H1 (cell line): ENCODE measurements at regions not wholly inside any gene's neighbourhood (a gene's known extent, or its start where the extent isn't known, plus 50 kb on each side); places are given as distances from the start of the nearest gene placed in this dataset.
A peak's percentile ranks its signal among the peaks of the same experiment; 100 is the strongest.

Experiments used
- CTCF ChIA-PET: fragments of 300-600 bp; sonication (Branson Sonifier 250); formaldehyde crosslinking; loops from one replicate; lab custom pipeline; 2021; ENCODE audit not compliant: partially characterized antibody; lab: Charles Lee
- POLR2A ChIA-PET: fragments of 300-600 bp; sonication (Branson Sonifier 250); formaldehyde crosslinking; loops from one replicate; lab custom pipeline; 2021; ENCODE audit warnings: inconsistent platforms; ENCODE audit not compliant: partially characterized antibody; lab: Charles Lee
- DNase-seq, 2 experiments: peaks; one replicate each; pipeline versions ENCODE4 v3.0.0 to v3.0.0-alpha.2; 2010 to 2022; ENCODE audit warnings: low spot score in 2 of 2, low read depth in 1 of 2, mixed read lengths in 1 of 2
- FAIRE-seq: peaks from 2 replicates; lab custom pipeline; 2011; peaks lifted over from hg19 to GRCh38; lab: Jason Lieb, UNC
- H2AFZ ChIP-seq: 2 replicates; pipeline ENCODE4 v1.8.1; 2012; ENCODE audit warnings: low read length, inconsistent platforms
- H2AK5ac ChIP-seq: 2 replicates; pipeline ENCODE4 v1.6.1; 2013; ENCODE audit warnings: low read depth, low read length
- H2BK120ac ChIP-seq: replicated peaks from 2 replicates; pipeline ENCODE3; 2013; ENCODE audit warnings: low read depth, low read length, inconsistent platforms
- H2BK12ac ChIP-seq: 2 replicates; pipeline ENCODE4 v1.6.1; 2013; ENCODE audit warnings: low read depth, low read length
- H2BK15ac ChIP-seq: 2 replicates; pipeline ENCODE4 v1.6.1; 2013; ENCODE audit warnings: low read length
- H2BK20ac ChIP-seq: 2 replicates; pipeline ENCODE4 v1.6.1; 2013; ENCODE audit warnings: low read length
- H2BK5ac ChIP-seq: 2 replicates; pipeline ENCODE4 v1.6.1; 2013; ENCODE audit warnings: low read depth, low read length
- H3K14ac ChIP-seq: 2 replicates; pipeline ENCODE4 v1.6.1; 2013; ENCODE audit warnings: inconsistent platforms; ENCODE audit not compliant: insufficient read length
- H3K18ac ChIP-seq: 2 replicates; pipeline ENCODE4 v1.6.1; 2013; ENCODE audit warnings: low read length; ENCODE audit errors: extremely low read depth
- H3K23ac ChIP-seq: 2 replicates; pipeline ENCODE4 v1.6.1; 2013; ENCODE audit warnings: inconsistent platforms; ENCODE audit not compliant: insufficient read length
- H3K23me2 ChIP-seq: 2 replicates; pipeline ENCODE4 v1.6.1; 2013; ENCODE audit warnings: low read depth, low read length
- H3K27ac ChIP-seq: 2 replicates; pipeline ENCODE4 v1.6.1; 2011; ENCODE audit warnings: low read depth, low read length, inconsistent platforms
- H3K27me3 ChIP-seq, 4 experiments: replicated peaks in 1 of 4; 1 replicate in 1 of 4; 2 replicates in 3 of 4; pipeline versions ENCODE4 v1.6.1 to v1.8.1; 2011 to 2013; ENCODE audit warnings: low read length in 3 of 4, mild to moderate bottlenecking in 3 of 4, inconsistent platforms in 2 of 4, mixed read lengths in 2 of 4, moderate library complexity in 1 of 4; ENCODE audit not compliant: control insufficient read depth in 3 of 4, insufficient read depth in 3 of 4; ENCODE audit errors: extremely low read depth in 1 of 4
- H3K36me3 ChIP-seq, 4 experiments: 2 replicates each; pipeline versions ENCODE4 v1.6.1 to v1.8.1; 2011 to 2013; ENCODE audit warnings: mild to moderate bottlenecking in 4 of 4, low read length in 3 of 4, moderate library complexity in 2 of 4, control low read depth in 1 of 4, inconsistent platforms in 1 of 4; ENCODE audit not compliant: insufficient read depth in 4 of 4, control insufficient read depth in 2 of 4
- H3K4ac ChIP-seq: replicated peaks from 2 replicates; pipeline ENCODE3; 2013; ENCODE audit warnings: low read length, low read depth, mixed read lengths, inconsistent platforms; ENCODE audit not compliant: insufficient read length
- H3K4me1 ChIP-seq, 4 experiments: replicated peaks in 1 of 4; 1 replicate in 1 of 4; 2 replicates in 3 of 4; pipeline versions ENCODE4 v1.6.1 to v1.8.1; 2011 to 2013; ENCODE audit warnings: low read length in 3 of 4, inconsistent platforms in 2 of 4, mixed read lengths in 1 of 4; ENCODE audit not compliant: insufficient read depth in 4 of 4, control insufficient read depth in 3 of 4
- H3K4me2 ChIP-seq, 2 experiments: 2 replicates each; pipeline versions ENCODE4 v1.6.1 to v1.8.1; 2011 to 2013; ENCODE audit warnings: low read depth in 2 of 2, low read length in 2 of 2, control low read depth in 1 of 2, inconsistent platforms in 1 of 2, mild to moderate bottlenecking in 1 of 2; ENCODE audit not compliant: insufficient read depth in 1 of 2
- H3K4me3 ChIP-seq, 4 experiments: fragments of 200-600, 300-600 bp in 1 of 4; sonication (generic), shearing (Covaris generic), sonication (Bioruptor Twin) in 1 of 4; 2 replicates each; pipeline versions ENCODE4 v1.5.1 to v1.8.1; 2011 to 2016; ENCODE audit warnings: low read length in 4 of 4, low read depth in 3 of 4, control low read depth in 2 of 4, inconsistent platforms in 2 of 4, mild to moderate bottlenecking in 2 of 4, mixed read lengths in 1 of 4, moderate library complexity in 1 of 4; ENCODE audit not compliant: insufficient read depth in 2 of 4; ENCODE audit errors: extremely low read depth in 1 of 4
- H3K56ac ChIP-seq: replicated peaks from 2 replicates; pipeline ENCODE3; 2013; ENCODE audit warnings: low read depth, mild to moderate bottlenecking, mixed read lengths, low read length, inconsistent platforms; ENCODE audit not compliant: insufficient read length
- H3K79me1 ChIP-seq: 2 replicates; pipeline ENCODE4 v1.6.1; 2013; ENCODE audit warnings: low read depth, low read length, control low read depth
- H3K79me2 ChIP-seq, 2 experiments: 2 replicates each; pipeline versions ENCODE4 v1.6.1 to v1.8.1; 2012 to 2013; ENCODE audit warnings: low read length in 2 of 2, mild to moderate bottlenecking in 2 of 2, inconsistent platforms in 1 of 2; ENCODE audit not compliant: insufficient read depth in 2 of 2, control insufficient read depth in 1 of 2
- H3K9ac ChIP-seq, 4 experiments: replicated peaks in 1 of 4; 1 replicate in 1 of 4; 2 replicates in 3 of 4; pipeline versions ENCODE4 v1.6.1 to v1.8.1; 2011 to 2013; ENCODE audit warnings: low read depth in 3 of 4, low read length in 3 of 4, control low read depth in 2 of 4, mild to moderate bottlenecking in 2 of 4, moderate library complexity in 2 of 4, inconsistent platforms in 1 of 4; ENCODE audit errors: extremely low read depth in 1 of 4
- H3K9me3 ChIP-seq, 2 experiments: 2 replicates each; pipeline versions ENCODE4 v1.6.1 to v1.8.1; 2012 to 2013; ENCODE audit warnings: mild to moderate bottlenecking in 2 of 2, moderate library complexity in 2 of 2, control low read depth in 1 of 2, inconsistent platforms in 1 of 2, low read depth in 1 of 2, low read length in 1 of 2, mixed read lengths in 1 of 2; ENCODE audit not compliant: insufficient read depth in 2 of 2
- H4K20me1 ChIP-seq, 2 experiments: replicated peaks in 1 of 2; 2 replicates each; pipeline versions ENCODE3 to v1.8.1; 2011 to 2013; ENCODE audit warnings: inconsistent platforms in 2 of 2, low read length in 2 of 2, mild to moderate bottlenecking in 1 of 2; ENCODE audit not compliant: insufficient read depth in 2 of 2, control insufficient read depth in 1 of 2
- H4K5ac ChIP-seq: 2 replicates; pipeline ENCODE4 v1.6.1; 2013; ENCODE audit warnings: low read length, low read depth, mixed read lengths, inconsistent platforms; ENCODE audit not compliant: insufficient read length
- H4K8ac ChIP-seq: 2 replicates; pipeline ENCODE4 v1.8.0; 2013; ENCODE audit warnings: mild to moderate bottlenecking, moderate library complexity, low read length, inconsistent platforms; ENCODE audit not compliant: insufficient read depth; ENCODE audit errors: extremely low read depth
- H4K91ac ChIP-seq: replicated peaks from 2 replicates; pipeline ENCODE3; 2013; ENCODE audit warnings: low read length, mixed read lengths, inconsistent platforms; ENCODE audit not compliant: insufficient read length
- GTF2F1 ChIP-seq: IDR thresholded peaks from 2 replicates; pipeline ENCODE4 v1.6.1; 2012; ENCODE audit warnings: low read depth, low read length, improper control_type of control experiment, borderline replicate concordance
- HDAC2 ChIP-seq, 2 experiments: fragments of 300-600 bp in 1 of 2; sonication (generic) in 1 of 2; IDR thresholded peaks; 2 replicates each; pipeline ENCODE4 v1.6.1; 2011 to 2012; ENCODE audit warnings: low read depth in 2 of 2, low read length in 2 of 2, mild to moderate bottlenecking in 2 of 2, moderate library complexity in 2 of 2, borderline replicate concordance in 1 of 2, inconsistent platforms in 1 of 2
- KDM1A ChIP-seq: fragments of 200-600, 300-600 bp; sonication (generic); IDR thresholded peaks from 2 replicates; pipeline ENCODE4 v1.7.1; 2016; ENCODE audit warnings: mild to moderate bottlenecking, low read length, borderline replicate concordance
- RAD21 ChIP-seq, 2 experiments: IDR thresholded peaks in 1 of 2; conservative IDR thresholded peaks in 1 of 2; 2 replicates each; pipeline ENCODE4 v1.6.1; 2011; ENCODE audit warnings: low read depth in 2 of 2, low read length in 2 of 2, improper control_type of control experiment in 1 of 2, inconsistent platforms in 1 of 2, mild to moderate bottlenecking in 1 of 2, moderate library complexity in 1 of 2
- RFX5 ChIP-seq: IDR thresholded peaks from 2 replicates; pipeline ENCODE4 v1.6.1; 2011; ENCODE audit warnings: low read depth, low read length, improper control_type of control experiment, borderline replicate concordance
- SIX5 ChIP-seq: IDR thresholded peaks from 2 replicates; pipeline ENCODE4 v1.6.1; 2011; ENCODE audit warnings: mild to moderate bottlenecking, low read depth, low read length
- SRF ChIP-seq: IDR thresholded peaks from 2 replicates; pipeline ENCODE4 v1.6.1; 2011; ENCODE audit warnings: mild to moderate bottlenecking, low read depth, low read length, moderate library complexity
- SUZ12 ChIP-seq: fragments of 200-600 bp; sonication (generic); IDR thresholded peaks from 2 replicates; pipeline ENCODE4 v1.6.1; 2012; ENCODE audit warnings: mild to moderate bottlenecking, inconsistent platforms, low read length, moderate library complexity, mixed read lengths
- TAF1 ChIP-seq: IDR thresholded peaks from 2 replicates; pipeline ENCODE4 v1.6.1; 2011; ENCODE audit warnings: mild to moderate bottlenecking, low read depth, low read length
- TBP ChIP-seq: IDR thresholded peaks from 2 replicates; pipeline ENCODE4 v1.6.1; 2011; ENCODE audit warnings: low read depth, low read length, improper control_type of control experiment
- TEAD4 ChIP-seq: IDR thresholded peaks from 2 replicates; pipeline ENCODE4 v1.6.1; 2012; ENCODE audit warnings: low read depth, low read length, inconsistent platforms, mixed read lengths
- YY1 ChIP-seq: IDR thresholded peaks from 2 replicates; pipeline ENCODE4 v1.6.1; 2011; ENCODE audit warnings: low read depth, mild to moderate bottlenecking, low read length
- WGBS, 2 experiments: shearing (Covaris generic) in 1 of 2; methylation state at CpG; one replicate each; pipeline versions ENCODE4 v1.1.6 to v1.1.7; 2013 to 2015; ENCODE audit warnings: low lambda C conversion rate in 2 of 2, mixed read lengths in 2 of 2, inconsistent platforms in 1 of 2, low coverage in 1 of 2, missing lambda C conversion rate in 1 of 2; ENCODE audit not compliant: insufficient replicate concordance in 2 of 2, insufficient coverage in 1 of 2, insufficient read length in 1 of 2; ENCODE audit errors: extremely low coverage in 1 of 2, missing lambda C conversion rate in 1 of 2; 5-methylcytosine and 5-hydroxymethylcytosine counted together

GRCh38 chr2:12381543-12382325 is 335.0 kb upstream of the TRIB2 start:
- CTCF ChIA-PET = interaction anchor here (0.8 to 1.4 kb wide), 2 partner anchors 10 to 16 kb away, joined by 3 read pairs; no protein-coding TSS in a partner anchor
- no peaks in the 10 kb centered on the region for H3K36me3 ChIP-seq
- H3K79me1 ChIP-seq = no peaks in the 10 kb centered on the region
- no peaks in the 10 kb centered on the region for H3K27me3 ChIP-seq
- DNase-seq = peak in 1 of 2 experiments; percentile 41
- H3K18ac ChIP-seq = no peak overlapping the region; the same call in 1 of the 2 replicates
- H2BK120ac ChIP-seq = no peak overlapping the region
- POLR2A ChIA-PET = no interaction called here
- no peak overlapping the region for H3K4me3 ChIP-seq
- H4K8ac ChIP-seq = no peak overlapping the region
- no peak overlapping the region for H4K5ac ChIP-seq
- no peak overlapping the region for H3K4ac ChIP-seq
- no peak overlapping the region for H2AK5ac ChIP-seq
- no peak overlapping the region for H3K27ac ChIP-seq
- no peak overlapping the region for H2BK12ac ChIP-seq
- H2BK15ac ChIP-seq = no peak overlapping the region
- no peak overlapping the region for H3K9ac ChIP-seq
- peak; percentile 32 for FAIRE-seq
- H3K56ac ChIP-seq = no peak overlapping the region
- no peaks in the 10 kb centered on the region for H3K23me2 ChIP-seq
- no peak overlapping the region for H3K14ac ChIP-seq
- no peak overlapping the region for H4K91ac ChIP-seq
- no peaks in the 10 kb centered on the region for H3K4me1 ChIP-seq
- no peak overlapping the region for H2BK20ac ChIP-seq
- WGBS, 2 experiments = 34% methylated on average over 2 of the region's 2 CpGs; no CpG with 5 or more reads in 1 of the 2 experiments
- no peak overlapping the region for H3K23ac ChIP-seq
- H3K79me2 ChIP-seq = no peaks in the 10 kb centered on the region
- no peaks in the 10 kb centered on the region for H3K9me3 ChIP-seq
- H4K20me1 ChIP-seq = no peaks in the 10 kb centered on the region
- no peak overlapping the region for H2BK5ac ChIP-seq
- peak overlapping the region in 1 of 2 experiments; percentile 9; a peak in 2 of 4 replicates for H3K4me2 ChIP-seq
- no peak overlapping the region for H2AFZ ChIP-seq
- TF ChIP-seq KDM1A (0 out of 2 replicates have a peak, but pooled peaks have one; percentile 59), RFX5 (no peak), SUZ12 (no peak), TEAD4 (peak; percentile 88), SRF (no peak), TAF1 (no peak), TBP (no peak), SIX5 (no peak), RAD21 (IDR thresholded peaks at IDR 0.05 in 1 of 2, conservative IDR thresholded peaks at IDR 0.05 in 1 of 2; ENCODE audit: low read depth in 2 of 2, low read length in 2 of 2) (0 out of 4 replicates have a peak, but pooled peaks have one; percentile 1 to 16), GTF2F1 (no peak), YY1 (peak; percentile 65; the same call in 1 of the 2 replicates), HDAC2 (IDR thresholded peaks at IDR 0.05; ENCODE audit: borderline replicate concordance in 1 of 2, low read depth in 2 of 2, low read length in 2 of 2) (peak in 1 of 2 experiments; percentile 69; a peak in 1 of 4 replicates)
